ENCODE measurements at regions not wholly inside any gene's neighbourhood (a gene's known extent, or its start where the extent isn't known, plus 50 kb on each side); places are given as distances from the start of the nearest gene placed in this dataset.

GRCh38 chr20:22226849-22227700 is 357.3 kb downstream of the FOXA2 start:
- no peak for DNase-seq (ENCODE audit: low read depth)

- no peak for DNase-seq (ENCODE audit: low read depth)
These were observed 361.1 kb downstream of the FOXA2 start for GRCh38 chr20:22223236-22223635.

GRCh38 chr20:22217712-22218352 is 366.5 kb downstream of the FOXA2 start:
- DNase-seq (ENCODE audit: low read depth) = no peak

- no peak for DNase-seq (ENCODE audit: low read depth)
These were observed 367.4 kb downstream of the FOXA2 start for GRCh38 chr20:22216984-22217383.

GRCh38 chr20:22214296-22214695 is 370.1 kb downstream of the FOXA2 start:
- no peak for DNase-seq (ENCODE audit: low read depth)

- DNase-seq (ENCODE audit: low read depth) = no peak
These were observed 371.1 kb downstream of the FOXA2 start for GRCh38 chr20:22213271-22213670.

GRCh38 chr20:22207280-22207679 is 377.1 kb downstream of the FOXA2 start:
- no peak for DNase-seq (ENCODE audit: low read depth)

GRCh38 chr20:22204801-22205200 is 379.6 kb downstream of the FOXA2 start:
- DNase-seq (ENCODE audit: low read depth) = no peak

GRCh38 chr20:22182148-22182547 is 402.2 kb downstream of the FOXA2 start:
- DNase-seq (ENCODE audit: low read depth) = no peak

GRCh38 chr20:22180244-22180643 is 404.1 kb downstream of the FOXA2 start:
- no peak for DNase-seq (ENCODE audit: low read depth)

GRCh38 chr20:22160101-22160652 is 424.2 kb downstream of the FOXA2 start:
- no peak for DNase-seq (ENCODE audit: low read depth)

- DNase-seq (ENCODE audit: low read depth) = no peak
These were observed 425.1 kb downstream of the FOXA2 start for GRCh38 chr20:22159276-22159675.

- DNase-seq (ENCODE audit: low read depth) = no peak
These were observed 422.1 kb downstream of the PAX1 start for GRCh38 chr20:22127587-22127986.

GRCh38 chr20:22106308-22106938 is 401.0 kb downstream of the PAX1 start:
- DNase-seq (ENCODE audit: low read depth) = no peak

- no peak for DNase-seq (ENCODE audit: low read depth)
These were observed 396.1 kb downstream of the PAX1 start for GRCh38 chr20:22101606-22102005.

GRCh38 chr20:22100686-22101085 is 395.2 kb downstream of the PAX1 start:
- no peak for DNase-seq (ENCODE audit: low read depth)

GRCh38 chr20:22099348-22099747 is 393.9 kb downstream of the PAX1 start:
- DNase-seq (ENCODE audit: low read depth) = no peak

GRCh38 chr20:22098511-22098910 is 393.0 kb downstream of the PAX1 start:
- no peak for DNase-seq (ENCODE audit: low read depth)

GRCh38 chr20:22093122-22093521 is 387.7 kb downstream of the PAX1 start:
- DNase-seq (ENCODE audit: low read depth) = no peak

- DNase-seq (ENCODE audit: low read depth) = no peak
These were observed 383.4 kb downstream of the PAX1 start for GRCh38 chr20:22088882-22089281.

- no peak for DNase-seq (ENCODE audit: low read depth)
These were observed 375.5 kb downstream of the PAX1 start for GRCh38 chr20:22080985-22081384.

GRCh38 chr20:22074635-22075034 is 369.2 kb downstream of the PAX1 start:
- DNase-seq (ENCODE audit: low read depth) = no peak

GRCh38 chr20:22071841-22072240 is 366.4 kb downstream of the PAX1 start:
- DNase-seq (ENCODE audit: low read depth) = no peak

All from stimulated activated CD8-positive, alpha-beta memory T cell treated with anti-CD3 and anti-CD28 coated beads, Interleukin-15, amount 100 ng/mL, for 24 hours (primary cell).